Epithelial cell of proximal tubule (primary cell): ENCODE measurements at regions not wholly inside any gene's neighbourhood (a gene's known extent, or its start where the extent isn't known, plus 50 kb on each side); places are given as distances from the start of the nearest gene placed in this dataset.
"Not testable (repeated sequence)": the region's sequence is repeated elsewhere in the genome, so short reads cannot be mapped to it uniquely, and the experiment has no call there.

ENCODE experiments used
- DNase-seq: peaks from one replicate; pipeline ENCODE4 v3.0.0-alpha.2; 2011; ENCODE audit warnings: low read depth
- H3K4me3 ChIP-seq: 2 replicates; pipeline ENCODE4 v1.5.1; 2011; ENCODE audit warnings: low read depth, mild to moderate bottlenecking, low read length
- TF ChIP-seq, protein P1 (sequence below): conservative IDR thresholded peaks from 2 replicates; pipeline ENCODE4 v1.5.1; 2012; ENCODE audit warnings: low read depth, mild to moderate bottlenecking, low read length

- DNase-seq, result no peak
- no peak overlapping the region for H3K4me3 ChIP-seq
- TF ChIP-seq, protein P1, sequence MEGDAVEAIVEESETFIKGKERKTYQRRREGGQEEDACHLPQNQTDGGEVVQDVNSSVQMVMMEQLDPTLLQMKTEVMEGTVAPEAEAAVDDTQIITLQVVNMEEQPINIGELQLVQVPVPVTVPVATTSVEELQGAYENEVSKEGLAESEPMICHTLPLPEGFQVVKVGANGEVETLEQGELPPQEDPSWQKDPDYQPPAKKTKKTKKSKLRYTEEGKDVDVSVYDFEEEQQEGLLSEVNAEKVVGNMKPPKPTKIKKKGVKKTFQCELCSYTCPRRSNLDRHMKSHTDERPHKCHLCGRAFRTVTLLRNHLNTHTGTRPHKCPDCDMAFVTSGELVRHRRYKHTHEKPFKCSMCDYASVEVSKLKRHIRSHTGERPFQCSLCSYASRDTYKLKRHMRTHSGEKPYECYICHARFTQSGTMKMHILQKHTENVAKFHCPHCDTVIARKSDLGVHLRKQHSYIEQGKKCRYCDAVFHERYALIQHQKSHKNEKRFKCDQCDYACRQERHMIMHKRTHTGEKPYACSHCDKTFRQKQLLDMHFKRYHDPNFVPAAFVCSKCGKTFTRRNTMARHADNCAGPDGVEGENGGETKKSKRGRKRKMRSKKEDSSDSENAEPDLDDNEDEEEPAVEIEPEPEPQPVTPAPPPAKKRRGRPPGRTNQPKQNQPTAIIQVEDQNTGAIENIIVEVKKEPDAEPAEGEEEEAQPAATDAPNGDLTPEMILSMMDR, result no peak
Observed at GRCh38 chr7:81002421-81002820, 83.6 kb upstream of the SEMA3C start.

GRCh38 chr7:80999771-81000170, 80.9 kb upstream of the SEMA3C start:
- no peak overlapping the region for H3K4me3 ChIP-seq
- no peak for DNase-seq
- TF ChIP-seq, protein P1, result no peak

DNA sequence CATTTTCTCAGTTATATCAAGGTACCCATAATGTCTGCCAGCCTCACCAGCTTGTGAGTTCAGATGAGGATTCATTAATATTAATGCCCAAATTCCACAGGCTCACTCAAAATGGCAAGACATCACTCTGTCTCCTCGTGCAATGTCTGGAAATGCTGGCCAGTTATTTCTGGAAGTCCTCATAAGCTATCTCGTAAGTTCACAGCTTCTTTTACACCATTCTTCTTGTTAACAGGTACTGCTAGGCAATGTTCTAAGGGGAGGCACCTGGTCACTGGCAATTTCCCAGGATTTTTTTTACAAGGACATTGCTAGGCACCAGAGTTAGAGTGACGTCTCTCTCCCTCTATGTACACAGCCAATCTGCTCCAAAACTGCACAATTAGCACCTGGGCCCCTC, 80.2 kb upstream of the SEMA3C start:
- TF ChIP-seq, protein P1, result no peak
- DNase-seq, result no peak
- H3K4me3 ChIP-seq, result no peak overlapping the region

DNA sequence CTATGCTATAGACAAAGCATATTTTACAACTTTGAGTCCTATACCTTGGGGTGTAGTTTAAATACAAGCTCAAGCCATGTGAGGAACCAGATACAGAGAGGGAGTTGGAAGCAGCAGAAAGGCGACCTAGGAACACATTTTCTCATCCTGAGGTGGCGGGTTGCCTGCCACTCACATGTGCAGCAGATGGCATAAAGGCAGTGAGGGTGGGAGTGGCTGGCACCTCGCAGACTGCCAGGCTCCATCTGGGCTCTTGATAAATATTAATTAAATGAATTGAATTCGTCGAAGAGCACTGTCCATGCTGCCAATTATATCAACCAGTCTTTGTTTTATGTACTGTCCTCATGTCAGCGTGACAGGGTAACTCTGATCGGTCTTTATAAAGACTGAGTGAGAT, 79.0 kb upstream of the SEMA3C start:
- no peak for DNase-seq
- TF ChIP-seq, protein P1, result no peak
- no peak overlapping the region for H3K4me3 ChIP-seq

- not testable (repeated sequence) for DNase-seq, H3K4me3 ChIP-seq
Observed at GRCh38 chr7:80996236-80996635, 77.4 kb upstream of the SEMA3C start.

DNA sequence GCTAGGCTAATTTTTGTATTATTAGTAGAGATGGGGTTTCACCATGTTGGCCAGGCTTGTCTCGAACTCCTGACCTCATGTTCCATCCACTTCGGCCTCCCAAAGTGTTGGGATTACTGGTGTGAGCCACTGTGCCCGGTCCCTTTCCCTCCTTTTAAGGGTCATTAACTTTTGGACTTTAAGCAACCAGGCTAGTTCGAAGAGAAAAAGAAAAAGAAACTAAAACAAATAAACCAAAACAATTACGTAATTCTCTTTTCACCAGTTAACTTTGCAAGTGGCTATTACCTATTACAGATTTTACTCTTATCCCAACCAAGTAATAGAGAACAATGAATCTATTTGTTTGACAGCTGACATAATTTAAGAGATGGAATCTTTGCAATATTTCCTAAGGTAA, 72.8 kb upstream of the SEMA3C start:
- DNase-seq, result no peak
- H3K4me3 ChIP-seq, result no peak overlapping the region
- TF ChIP-seq, protein P1, result no peak

DNA sequence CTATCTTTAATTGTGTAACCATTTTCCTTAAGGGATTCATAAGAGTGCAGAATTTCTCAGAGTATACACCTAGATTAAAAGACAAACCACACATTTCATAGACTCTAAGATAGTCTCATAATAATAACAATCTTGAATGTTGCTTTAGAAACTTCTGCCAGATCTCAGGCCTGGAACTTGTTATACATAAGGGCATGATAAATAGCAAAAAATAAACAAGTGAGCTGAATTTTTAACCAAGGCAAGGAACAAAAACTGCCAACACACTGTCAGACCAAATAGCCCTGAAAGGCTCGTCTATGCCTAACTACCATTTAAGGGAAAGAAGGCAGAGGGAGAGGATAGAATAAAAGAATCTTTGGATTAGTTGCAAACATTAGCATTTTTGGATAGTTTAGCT, 65.8 kb upstream of the SEMA3C start:
- H3K4me3 ChIP-seq, result no peak overlapping the region
- TF ChIP-seq, protein P1, result no peak
- DNase-seq, result no peak

DNA sequence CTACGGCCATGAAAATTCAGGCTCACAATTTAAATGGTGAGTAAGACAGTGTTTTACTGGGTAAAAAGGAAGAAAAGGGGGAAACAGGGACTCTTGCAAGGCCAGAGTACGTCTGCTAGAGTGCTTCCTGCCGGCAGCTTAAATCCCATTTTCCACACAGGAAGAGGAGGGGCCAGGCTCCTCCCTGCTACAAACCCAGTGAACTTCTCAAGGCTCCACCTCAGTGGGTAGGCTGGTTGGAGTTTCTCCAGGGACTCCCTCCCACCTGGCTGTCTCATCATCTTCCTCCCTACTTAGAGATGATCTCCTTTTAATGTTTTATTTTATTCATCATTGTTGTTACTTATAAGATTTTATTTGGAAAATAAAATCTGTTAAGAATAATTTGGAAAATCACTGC, 62.6 kb upstream of the SEMA3C start:
- no peak for DNase-seq
- H3K4me3 ChIP-seq, result no peak overlapping the region
- TF ChIP-seq, protein P1, result no peak
